ENCODE measurements at regions not wholly inside any gene's neighbourhood (a gene's known extent, or its start where the extent isn't known, plus 50 kb on each side); places are given as distances from the start of the nearest gene placed in this dataset.

GRCh38 chr6:130303431-130303830 lies 62.4 kb upstream of the TMEM200A start:
- TF ChIP-seq CTCF (conservative IDR thresholded peaks at IDR 0.05; ENCODE audit: low read depth, low read length): no peak
- TF ChIP-seq EZH2 (IDR thresholded peaks at IDR 0.05; ENCODE audit: low read length, unreplicated experiment): no peak
- TF ChIP-seq EZH2phosphoT487 (IDR thresholded peaks at IDR 0.05; ENCODE audit: borderline replicate concordance, low read length): no peak

Data from PC-3 (cell line).